GM18868 (cell line): ENCODE measurements at regions not wholly inside any gene's neighbourhood (a gene's known extent, or its start where the extent isn't known, plus 50 kb on each side); places are given as distances from the start of the nearest gene placed in this dataset.

Source experiments
- ATAC-seq: cut with Tn5 transposase; IDR thresholded peaks from one replicate; pipeline ENCODE4 v1.9.1; 2021; ENCODE audit warnings: mild to moderate bottlenecking, moderate library complexity; ENCODE audit not compliant: unreplicated experiment

- ATAC-seq: no peak
Observed at GRCh38 chr15:70355275-70355795, 257.6 kb upstream of the TLE3 start.

GRCh38 chr15:70354346-70354905, 256.7 kb upstream of the TLE3 start:
- ATAC-seq: no peak

- ATAC-seq: no peak
Observed at GRCh38 chr15:70353606-70354345, 256.1 kb upstream of the TLE3 start.

GRCh38 chr15:70351941-70352774, 254.4 kb upstream of the TLE3 start:
- ATAC-seq: no peak

- no peak for ATAC-seq
Observed at GRCh38 chr15:70351391-70351790, 253.7 kb upstream of the TLE3 start.

GRCh38 chr15:70348581-70349344, 251.0 kb upstream of the TLE3 start:
- ATAC-seq: no peak

- no peak for ATAC-seq
Observed at GRCh38 chr15:70348226-70348543, 250.5 kb upstream of the TLE3 start.

GRCh38 chr15:70347321-70348225, 249.9 kb upstream of the TLE3 start:
- no peak for ATAC-seq

GRCh38 chr15:70345251-70346019, 247.7 kb upstream of the TLE3 start:
- no peak for ATAC-seq

GRCh38 chr15:70344666-70345065, 246.9 kb upstream of the TLE3 start:
- no peak for ATAC-seq

GRCh38 chr15:70343961-70344621, 246.4 kb upstream of the TLE3 start:
- no peak for ATAC-seq

- no peak for ATAC-seq
Observed at GRCh38 chr15:70342554-70343548, 245.1 kb upstream of the TLE3 start.

GRCh38 chr15:70342141-70342540, 244.4 kb upstream of the TLE3 start:
- no peak for ATAC-seq

- no peak for ATAC-seq
Observed at GRCh38 chr15:70341566-70341965, 243.8 kb upstream of the TLE3 start.

GRCh38 chr15:70340494-70340870, 242.8 kb upstream of the TLE3 start:
- ATAC-seq: no peak

GRCh38 chr15:70339571-70340493, 242.1 kb upstream of the TLE3 start:
- no peak for ATAC-seq
